ENCODE measurements at regions not wholly inside any gene's neighbourhood (a gene's known extent, or its start where the extent isn't known, plus 50 kb on each side); places are given as distances from the start of the nearest gene placed in this dataset.
"Not testable (repeated sequence)": the region's sequence is repeated elsewhere in the genome, so short reads cannot be mapped to it uniquely, and the experiment has no call there.

- H3K4me1 ChIP-seq: no peaks in the 10 kb centered on the region
- H3K27me3 ChIP-seq: no peaks in the 10 kb centered on the region
- no peaks in the 10 kb centered on the region for H3K36me3 ChIP-seq
- H2AFZ ChIP-seq (replicated peaks): no peak overlapping the region
- no peak for DNase-seq (ENCODE audit: low spot score)
- H3K9ac ChIP-seq: no peak overlapping the region
- Mint-ChIP-seq H3K36me3 (no peaks in the 10 kb centered on the region), H3K9me3 (no peaks in the 10 kb centered on the region), H3K4me3 (no peak overlapping the region), H3K4me1 (no peaks in the 10 kb centered on the region), H3K27ac (no peak overlapping the region), H3K27me3 (ENCODE audit: insufficient read depth, low read depth) (peaks cover 2% of the 10 kb centered on the region)
- no peaks in the 10 kb centered on the region for H4K20me1 ChIP-seq (ENCODE audit: low read depth)
- H3F3A ChIP-seq (ENCODE audit: low read depth): no peaks in the 10 kb centered on the region
- no peak overlapping the region for H3K4me3 ChIP-seq
- H3K27ac ChIP-seq: no peak overlapping the region
- no peak overlapping the region for H3K4me2 ChIP-seq
- H3K79me2 ChIP-seq (ENCODE audit: low read depth): no peaks in the 10 kb centered on the region
- TF ChIP-seq EZH2 (IDR thresholded peaks at IDR 0.05) (no peak), EZH2phosphoT487 (IDR thresholded peaks at IDR 0.05) (no peak), CTCF (IDR thresholded peaks at IDR 0.05) (no peak)
- H3K9me3 ChIP-seq (ENCODE audit: low read depth): no peaks in the 10 kb centered on the region
Observed at GRCh38 chr13:89205856-89206520, 1534.8 kb downstream of the SLITRK5 start.

GRCh38 chr13:89212186-89212585, 1541.0 kb downstream of the SLITRK5 start:
- no peak for TF ChIP-seq CTCF (IDR thresholded peaks at IDR 0.05)
- no peak for TF ChIP-seq EZH2 (IDR thresholded peaks at IDR 0.05)
- TF ChIP-seq EZH2phosphoT487 (IDR thresholded peaks at IDR 0.05): no peak
- no peaks in the 10 kb centered on the region for H3K4me1 Mint-ChIP-seq
- Histone ChIP-seq H3K4me1 (no peaks in the 10 kb centered on the region), H4K20me1 (ENCODE audit: low read depth) (no peaks in the 10 kb centered on the region), H3K27ac (no peak overlapping the region), H2AFZ (replicated peaks) (no peak overlapping the region), H3K9me3 (ENCODE audit: low read depth) (no peaks in the 10 kb centered on the region), H3K4me2 (no peak overlapping the region), H3F3A (ENCODE audit: low read depth) (no peaks in the 10 kb centered on the region), H3K9ac (no peak overlapping the region), H3K36me3 (no peaks in the 10 kb centered on the region), H3K27me3 (no peaks in the 10 kb centered on the region), H3K79me2 (ENCODE audit: low read depth) (no peaks in the 10 kb centered on the region), H3K4me3 (no peak overlapping the region)
- H3K27ac Mint-ChIP-seq: no peak overlapping the region
- H3K27me3 Mint-ChIP-seq (ENCODE audit: insufficient read depth, low read depth): no peaks in the 10 kb centered on the region
- H3K36me3 Mint-ChIP-seq: no peaks in the 10 kb centered on the region
- no peak for DNase-seq (ENCODE audit: low spot score)
- H3K4me3 Mint-ChIP-seq: no peak overlapping the region
- no peaks in the 10 kb centered on the region for H3K9me3 Mint-ChIP-seq

- Histone ChIP-seq H3K4me2 (no peak overlapping the region), H2AFZ (replicated peaks) (no peak overlapping the region), H3K9me3 (ENCODE audit: low read depth) (no peaks in the 10 kb centered on the region), H3K79me2 (ENCODE audit: low read depth) (no peaks in the 10 kb centered on the region), H3K4me1 (no peaks in the 10 kb centered on the region), H4K20me1 (ENCODE audit: low read depth) (no peaks in the 10 kb centered on the region), H3K36me3 (no peaks in the 10 kb centered on the region), H3K9ac (no peak overlapping the region), H3K4me3 (no peak overlapping the region), H3F3A (ENCODE audit: low read depth) (no peaks in the 10 kb centered on the region), H3K27ac (no peak overlapping the region), H3K27me3 (no peaks in the 10 kb centered on the region)
- DNase-seq (ENCODE audit: low spot score): no peak
- H3K36me3 Mint-ChIP-seq: no peaks in the 10 kb centered on the region
- TF ChIP-seq EZH2 (IDR thresholded peaks at IDR 0.05) (no peak), CTCF (IDR thresholded peaks at IDR 0.05) (no peak), EZH2phosphoT487 (IDR thresholded peaks at IDR 0.05) (no peak)
- no peaks in the 10 kb centered on the region for H3K9me3 Mint-ChIP-seq
- no peaks in the 10 kb centered on the region for H3K4me1 Mint-ChIP-seq
- no peak overlapping the region for H3K27ac Mint-ChIP-seq
- H3K4me3 Mint-ChIP-seq: no peak overlapping the region
- H3K27me3 Mint-ChIP-seq (ENCODE audit: insufficient read depth, low read depth): no peaks in the 10 kb centered on the region
Observed at GRCh38 chr13:89214185-89214584, 1543.0 kb downstream of the SLITRK5 start.

GRCh38 chr13:89215319-89215718, 1544.1 kb downstream of the SLITRK5 start:
- not testable (repeated sequence) for H3K4me2 ChIP-seq; H3K9me3 Mint-ChIP-seq; H2AFZ ChIP-seq (replicated peaks); H3K9ac ChIP-seq; H3K79me2 ChIP-seq (ENCODE audit: low read depth); DNase-seq (ENCODE audit: low spot score); H4K20me1 ChIP-seq (ENCODE audit: low read depth); H3K36me3 ChIP-seq; H3K4me3 ChIP-seq; H3K9me3 ChIP-seq (ENCODE audit: low read depth); H3K27ac ChIP-seq; H3K27me3 Mint-ChIP-seq (ENCODE audit: insufficient read depth, low read depth); H3K36me3 Mint-ChIP-seq; H3K4me1 Mint-ChIP-seq; H3K4me3 Mint-ChIP-seq; H3K4me1 ChIP-seq; H3K27ac Mint-ChIP-seq; H3F3A ChIP-seq (ENCODE audit: low read depth); H3K27me3 ChIP-seq

All from neural progenitor cell (in vitro differentiated cells).